Stimulated activated CD8-positive, alpha-beta memory T cell treated with anti-CD3 and anti-CD28 coated beads, Interleukin-7, amount 100 ng/mL, for 48 hours (primary cell): ENCODE measurements at regions not wholly inside any gene's neighbourhood (a gene's known extent, or its start where the extent isn't known, plus 50 kb on each side); places are given as distances from the start of the nearest gene placed in this dataset.
"Not testable (repeated sequence)": the region's sequence is repeated elsewhere in the genome, so short reads cannot be mapped to it uniquely, and the experiment has no call there.

Experiments
- DNase-seq, 2 donors: peaks; one replicate each; pipeline ENCODE4 v3.0.0-alpha.2; 2020; ENCODE audit warnings: low read depth in 1 of 2; ENCODE audit errors: extremely low read depth in 1 of 2

DNA sequence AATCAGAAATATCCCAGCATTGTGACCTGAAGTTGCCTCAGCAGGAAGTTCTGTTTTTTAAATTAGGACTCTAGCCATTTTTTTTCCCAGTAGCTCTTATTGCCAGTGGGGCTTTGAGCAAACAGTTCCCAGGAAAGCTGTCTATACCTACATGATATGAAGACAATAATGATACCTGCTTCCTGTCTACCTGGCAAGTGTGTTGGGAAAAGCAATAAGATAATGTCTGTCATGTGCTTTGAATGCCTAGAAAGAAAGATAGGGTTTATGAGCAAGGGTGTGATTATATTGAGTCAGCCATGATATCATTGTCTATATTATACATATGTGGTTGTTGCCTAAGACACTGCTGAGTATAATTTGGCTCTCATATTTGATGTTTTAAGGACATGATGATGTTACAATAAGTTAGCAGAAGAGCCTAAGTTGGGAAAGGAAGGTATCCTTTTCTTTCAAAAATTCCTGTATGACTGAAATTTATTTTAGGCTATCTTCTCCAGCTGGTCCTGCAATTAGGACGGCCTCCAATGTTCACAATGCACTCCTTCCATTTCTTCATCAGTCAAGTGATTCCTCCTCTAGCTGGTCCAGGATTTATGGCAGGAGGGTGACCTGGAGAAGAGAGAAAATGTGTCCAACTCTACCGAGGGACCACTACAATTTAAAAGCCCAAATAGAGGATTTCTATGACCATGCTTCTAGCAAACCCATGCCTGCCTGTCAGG is 99.6 kb upstream of the CDC42BPA start:
- DNase-seq = no peak

DNA sequence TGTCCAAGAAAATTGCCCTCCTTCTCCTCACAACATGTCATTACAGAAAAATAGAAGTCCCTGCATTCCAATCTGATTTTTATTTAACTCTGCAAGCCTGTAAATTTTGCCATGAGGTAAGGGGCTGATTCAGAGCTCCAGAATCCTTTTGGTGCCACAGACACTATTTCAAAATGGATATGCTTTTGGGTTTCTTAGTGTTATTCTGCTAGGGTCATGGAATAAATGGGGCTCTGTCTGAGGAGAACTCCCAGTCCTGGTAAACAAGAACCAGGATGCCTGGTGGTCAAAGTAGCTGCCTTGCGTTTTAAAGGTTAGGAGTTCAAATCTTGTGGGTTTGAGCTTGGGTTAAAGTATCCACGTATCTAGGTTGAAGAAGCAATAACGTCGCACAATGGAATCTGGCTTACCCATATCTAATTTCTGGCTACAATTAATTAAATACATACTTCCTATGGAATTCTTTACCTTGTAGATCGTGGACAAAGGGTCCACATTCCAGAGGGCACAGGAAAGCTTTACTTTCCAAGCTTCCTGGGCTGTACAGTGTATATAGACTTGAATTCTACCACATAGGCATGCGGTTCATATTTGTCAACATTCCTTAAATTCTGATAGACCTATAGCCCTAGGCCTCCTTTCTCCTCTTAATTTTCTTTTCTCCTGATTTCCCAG is 98.0 kb upstream of the CDC42BPA start:
- DNase-seq = no peak

DNA sequence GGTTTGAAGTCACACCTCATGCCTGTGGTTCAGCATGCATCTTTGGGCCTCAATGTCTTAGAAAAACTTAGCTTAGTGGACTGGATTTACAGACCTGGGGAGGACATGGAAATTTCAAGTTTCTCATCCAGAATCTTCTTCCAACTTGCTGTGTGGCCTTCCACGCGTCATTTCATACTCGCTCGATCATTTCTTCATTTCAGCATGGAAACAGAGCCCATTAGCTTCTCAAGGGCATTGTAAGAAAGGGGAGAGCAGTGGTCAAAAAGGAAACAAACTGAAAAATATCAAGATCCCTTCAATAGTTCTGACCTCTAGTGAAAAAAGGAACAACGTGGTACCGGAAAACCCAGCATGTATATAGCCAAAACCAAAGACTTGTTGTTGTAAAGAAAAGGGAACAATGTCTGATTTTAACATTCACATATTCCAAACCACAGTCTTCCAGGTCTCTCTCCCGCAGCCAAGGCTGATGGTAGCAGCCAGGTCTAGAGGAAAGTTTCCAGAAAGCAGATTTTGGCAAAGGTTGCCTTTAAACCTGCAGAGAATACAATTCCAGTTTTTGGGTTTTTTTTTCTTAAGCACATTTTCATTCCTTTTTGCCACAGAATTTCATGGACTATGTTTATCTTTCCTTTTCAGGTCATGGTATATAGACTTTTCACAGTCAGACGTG is 97.0 kb upstream of the CDC42BPA start:
- no peak for DNase-seq

DNA sequence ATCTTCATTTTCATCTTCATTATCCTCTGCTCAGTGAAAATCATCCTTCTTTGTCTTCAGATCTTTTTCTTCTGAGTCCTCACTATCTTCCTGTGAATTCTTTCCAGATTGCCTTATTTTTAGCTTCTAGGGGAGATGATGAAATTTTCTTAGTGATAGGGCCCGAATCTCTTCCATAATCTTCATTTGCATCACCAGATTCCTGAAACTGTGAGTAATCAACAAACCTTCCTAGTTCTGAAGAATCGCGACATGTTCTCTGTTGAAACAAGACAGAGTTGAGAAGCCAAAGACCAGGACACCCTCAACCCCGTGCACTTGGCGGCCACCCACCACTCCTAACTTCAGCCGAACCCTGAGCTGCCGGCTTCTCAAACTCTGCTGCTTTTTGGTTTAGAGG is 92.8 kb upstream of the CDC42BPA start:
- no peak for DNase-seq

DNA sequence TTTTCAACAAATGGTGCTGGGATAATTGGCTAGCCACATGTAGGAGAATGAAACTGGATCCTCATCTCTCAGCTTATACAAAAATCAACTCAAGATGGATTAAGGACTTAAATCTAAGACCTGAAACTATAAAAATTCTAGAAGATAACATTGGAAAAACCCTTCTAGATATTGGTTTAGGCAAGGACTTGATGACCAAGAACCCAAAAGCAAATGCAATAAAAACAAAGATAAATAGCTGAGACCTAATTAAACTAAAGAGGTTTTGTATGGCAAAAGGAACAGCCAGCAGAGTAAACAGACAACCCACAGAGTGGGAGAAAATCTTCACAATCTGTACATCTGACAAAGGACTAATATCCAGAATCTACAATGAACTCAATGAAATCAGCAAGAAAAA is 88.0 kb upstream of the CDC42BPA start:
- DNase-seq = not testable (repeated sequence)

DNA sequence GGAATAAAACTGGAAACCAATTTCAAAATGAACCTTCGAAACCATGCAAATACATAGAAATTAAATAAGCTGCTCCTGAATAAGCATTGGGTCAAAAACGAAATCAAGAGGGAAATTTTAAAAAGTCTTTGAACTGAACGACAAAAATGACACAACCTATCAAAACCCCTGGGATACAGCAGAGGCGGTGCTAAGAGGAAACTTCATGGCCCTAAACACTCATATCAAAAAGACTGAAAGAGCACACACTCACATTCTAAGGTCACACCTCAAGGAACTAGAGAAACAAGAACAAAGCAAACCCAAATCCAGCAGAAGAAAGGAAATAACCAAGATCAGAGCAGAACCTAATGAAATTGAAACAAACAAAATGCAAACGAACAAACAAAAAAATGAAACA is 85.2 kb upstream of the CDC42BPA start:
- no peak for DNase-seq

DNA sequence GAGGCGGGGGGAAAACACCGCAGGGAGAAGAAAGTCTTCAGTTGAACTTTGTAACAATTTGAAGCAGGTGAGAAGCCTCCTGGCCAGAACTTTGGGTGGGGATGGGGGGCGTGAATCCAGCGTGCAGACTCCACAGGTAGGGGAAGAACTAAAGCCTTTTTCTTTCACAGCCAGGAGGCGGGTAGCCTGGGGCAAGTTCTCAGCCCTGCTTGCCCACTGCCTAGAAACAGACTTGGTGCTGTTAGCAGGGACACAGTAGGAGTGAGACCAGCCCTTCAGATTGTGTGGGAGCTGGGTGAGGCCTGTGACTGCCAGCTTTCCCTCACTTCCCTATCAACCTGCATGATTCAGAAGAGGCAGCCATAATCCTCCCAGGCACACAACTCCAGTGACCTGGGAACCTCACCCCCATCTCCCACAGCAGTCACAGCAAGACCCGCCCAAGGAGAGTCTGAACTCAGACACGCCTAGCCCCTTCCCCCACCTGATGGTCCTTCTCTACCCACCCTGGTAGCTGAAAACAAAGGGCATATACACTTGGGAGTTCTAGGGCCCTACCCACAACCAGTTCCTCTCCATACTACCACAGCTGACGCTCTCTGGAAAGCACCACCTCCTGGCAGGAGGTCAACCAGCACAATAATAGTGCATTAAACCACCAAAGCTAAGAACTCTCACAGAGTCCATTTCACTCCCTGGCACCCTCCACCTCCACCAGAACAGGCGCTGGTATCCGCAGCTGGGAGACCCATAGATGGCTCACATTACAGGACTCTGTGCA is 83.5 kb upstream of the CDC42BPA start:
- no peak for DNase-seq

DNA sequence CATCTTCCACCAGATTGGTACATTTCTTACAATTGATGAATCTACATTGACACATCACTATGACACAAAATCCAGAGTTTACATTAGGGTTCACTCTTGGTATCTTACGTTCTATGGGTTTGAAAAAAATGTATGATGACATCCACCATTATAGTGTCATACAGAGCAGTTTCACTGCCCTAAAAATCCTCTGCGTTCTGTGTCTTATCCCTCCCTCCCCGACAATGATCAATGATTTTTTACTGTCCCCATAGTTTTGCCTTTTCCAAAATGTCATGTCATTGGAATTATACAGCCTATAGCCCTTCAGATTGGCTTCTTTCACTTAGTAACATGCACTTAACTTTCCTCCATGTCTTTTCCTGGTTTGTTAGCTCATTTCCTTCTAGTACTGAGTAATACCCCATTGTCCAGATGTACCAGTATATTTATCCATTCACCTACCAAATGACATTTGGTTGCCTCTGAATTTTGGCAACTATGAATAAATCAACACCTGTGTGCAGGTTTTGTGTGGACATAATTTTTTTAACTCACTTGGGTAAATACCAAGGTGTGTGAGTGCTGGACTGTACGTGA is 80.9 kb upstream of the CDC42BPA start:
- no peak for DNase-seq

DNA sequence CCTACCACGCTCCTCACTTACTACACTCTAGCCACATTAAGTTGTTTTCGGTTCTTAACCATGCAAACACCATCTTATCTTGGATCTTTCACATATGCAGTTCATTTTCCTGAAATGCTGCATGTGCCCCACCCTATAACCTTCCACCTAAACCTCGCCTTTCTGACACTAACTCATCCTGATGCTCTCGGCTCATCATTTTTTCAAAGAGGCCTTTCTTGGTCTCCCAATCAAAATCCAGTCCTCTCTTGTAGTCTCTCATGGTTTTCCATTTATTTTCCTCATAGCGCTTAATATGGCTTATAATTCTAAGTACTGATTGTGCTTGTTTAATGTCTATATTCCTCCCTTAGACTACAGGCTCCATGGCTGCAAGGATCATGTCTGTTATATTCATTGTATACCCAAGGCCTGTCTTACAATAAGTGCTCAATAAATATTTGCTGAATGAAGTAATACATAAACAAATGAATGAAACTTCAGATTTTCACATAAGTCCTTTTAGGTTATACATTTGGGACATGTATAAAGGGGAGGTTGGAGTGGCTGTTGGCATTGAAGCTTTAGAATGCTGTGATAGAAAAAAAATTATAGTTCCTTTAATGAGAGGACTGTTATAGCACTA is 79.2 kb upstream of the CDC42BPA start:
- DNase-seq = no peak

DNA sequence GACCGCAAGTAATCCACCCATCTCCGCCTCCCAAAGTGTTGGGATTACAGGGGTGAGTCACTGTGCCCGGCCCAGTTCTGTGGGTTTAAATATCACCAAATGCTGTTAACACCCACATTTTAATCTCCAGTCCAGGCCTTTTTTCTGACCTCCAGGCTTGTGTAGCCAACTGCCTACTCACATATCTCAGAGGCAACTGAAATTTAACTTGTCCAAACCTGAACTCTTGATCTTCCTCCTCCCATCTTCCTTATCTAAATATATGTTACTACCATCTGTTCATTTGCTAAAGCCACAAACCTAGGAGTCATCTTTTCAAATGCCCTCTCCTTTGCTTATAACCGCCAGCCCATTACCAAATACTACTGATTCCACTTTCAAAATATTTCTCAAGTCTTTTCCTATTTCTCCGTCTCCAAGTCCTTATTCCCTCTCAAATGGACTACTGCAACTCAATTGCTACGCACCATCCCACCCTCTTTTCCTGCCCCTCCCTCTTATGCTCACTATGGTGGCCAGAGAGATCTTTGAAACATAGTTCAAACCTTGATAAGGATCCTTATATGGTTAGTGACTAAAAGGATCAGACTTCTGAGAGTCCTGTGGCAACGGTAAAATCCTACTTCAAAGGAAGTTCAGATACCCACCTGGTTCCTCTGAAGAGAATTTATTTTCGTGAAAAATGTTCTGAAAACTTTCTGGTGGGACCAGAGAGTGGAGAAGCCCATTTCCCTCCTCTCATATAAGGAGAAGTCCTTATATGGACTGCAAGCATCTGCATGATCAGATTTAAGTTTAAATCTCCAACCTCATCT is 78.5 kb upstream of the CDC42BPA start:
- DNase-seq = no peak

DNA sequence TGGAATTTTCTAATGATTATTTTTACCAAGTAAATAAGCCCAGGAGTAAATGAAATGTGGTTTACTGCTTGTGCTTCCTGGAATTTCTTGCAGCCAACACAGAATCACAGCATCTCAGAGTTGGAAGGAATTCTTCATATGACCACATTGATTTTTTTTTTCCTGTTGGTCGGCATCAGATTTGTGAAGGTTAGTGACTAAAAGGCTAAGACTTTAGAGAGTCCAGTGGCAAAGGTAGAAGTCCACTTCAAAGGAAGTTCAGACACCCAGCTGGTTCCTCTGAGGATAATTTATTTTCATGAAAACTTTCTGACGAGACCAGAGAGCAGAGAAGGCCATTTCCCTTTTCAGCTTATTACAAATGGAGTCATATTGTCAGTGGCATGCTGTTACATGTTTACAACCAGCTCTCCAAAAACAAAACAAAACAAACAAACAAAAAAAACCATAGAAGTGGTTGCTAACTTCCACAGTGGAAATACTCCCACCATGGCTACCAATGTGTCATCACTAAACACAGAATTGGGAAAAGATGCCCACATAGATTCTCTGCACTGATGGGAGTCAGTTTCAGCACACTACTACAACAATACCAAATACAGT is 77.2 kb upstream of the CDC42BPA start:
- DNase-seq = no peak

DNA sequence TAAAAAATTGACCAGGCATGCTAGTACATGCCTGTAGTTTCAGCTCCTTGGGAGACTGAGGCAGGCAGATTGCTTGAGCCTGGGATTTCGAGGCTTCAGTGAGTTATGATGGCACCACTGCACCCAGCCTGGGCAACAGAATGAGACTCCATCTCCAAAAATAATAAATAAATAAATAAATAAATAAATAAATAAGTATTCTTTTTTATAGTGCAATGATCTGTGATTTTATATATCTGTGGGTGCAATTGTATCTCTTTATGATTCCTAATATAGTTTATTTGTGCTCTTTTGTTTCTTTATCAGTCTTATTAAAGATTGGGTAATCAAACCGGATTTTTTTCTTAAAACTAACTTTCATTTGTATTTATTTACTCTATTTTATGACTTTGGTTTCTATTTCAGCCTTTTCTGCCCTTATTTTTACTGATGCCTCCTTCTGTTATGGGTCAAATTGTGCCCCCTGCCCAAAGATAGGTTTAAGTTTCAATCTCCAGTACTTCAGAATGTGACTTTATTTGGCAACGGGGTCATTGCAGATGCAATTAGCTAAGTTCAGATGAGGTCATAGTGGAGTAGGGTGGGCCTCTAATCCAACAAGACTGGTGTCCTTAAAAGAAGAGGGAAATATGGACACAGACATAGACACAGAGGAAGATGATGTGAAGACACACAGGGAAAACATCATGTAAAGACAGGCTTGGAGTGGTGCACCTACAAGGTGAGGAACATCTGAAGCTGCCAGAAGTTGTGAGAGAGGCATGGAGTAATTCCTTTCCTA is 74.9 kb upstream of the CDC42BPA start:
- DNase-seq = no peak

DNA sequence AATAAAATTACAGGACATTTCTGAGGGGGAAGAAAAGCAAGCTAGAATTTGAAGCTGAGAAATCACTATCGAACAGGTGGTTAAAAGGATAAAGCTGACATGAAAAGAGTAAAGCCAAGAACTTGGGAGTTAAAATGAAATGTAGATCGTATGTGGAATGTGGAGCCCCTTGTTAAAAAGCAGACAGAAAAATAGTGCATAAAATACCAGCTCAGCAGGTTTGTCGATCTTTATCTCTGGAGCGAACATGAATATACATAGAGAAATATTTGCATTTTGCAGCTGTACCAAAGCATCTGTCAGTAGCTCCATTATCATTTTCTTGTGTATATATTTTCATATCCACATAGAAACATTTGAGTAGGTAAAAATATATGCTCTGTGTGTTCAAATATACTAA is 73.6 kb upstream of the CDC42BPA start:
- DNase-seq = no peak

DNA sequence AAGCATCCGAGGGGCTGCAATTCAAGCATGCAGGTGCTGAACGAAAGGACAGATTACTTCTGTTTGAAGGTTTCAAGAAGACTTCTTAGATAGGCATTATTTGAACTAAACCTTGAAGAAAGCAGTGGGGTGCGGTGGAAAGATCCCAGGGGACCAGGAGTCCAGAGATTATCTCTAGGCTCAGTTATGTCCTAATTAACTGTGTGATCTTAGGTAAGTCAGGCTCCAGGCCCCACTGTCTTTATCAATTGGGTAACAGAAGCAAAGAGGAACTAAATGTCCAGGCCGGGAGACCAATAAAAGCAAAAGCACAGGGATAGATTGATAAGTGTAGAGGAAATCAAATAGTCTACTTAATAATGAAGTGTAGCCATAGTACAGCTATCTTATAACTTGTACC is 72.9 kb upstream of the CDC42BPA start:
- no peak for DNase-seq

DNA sequence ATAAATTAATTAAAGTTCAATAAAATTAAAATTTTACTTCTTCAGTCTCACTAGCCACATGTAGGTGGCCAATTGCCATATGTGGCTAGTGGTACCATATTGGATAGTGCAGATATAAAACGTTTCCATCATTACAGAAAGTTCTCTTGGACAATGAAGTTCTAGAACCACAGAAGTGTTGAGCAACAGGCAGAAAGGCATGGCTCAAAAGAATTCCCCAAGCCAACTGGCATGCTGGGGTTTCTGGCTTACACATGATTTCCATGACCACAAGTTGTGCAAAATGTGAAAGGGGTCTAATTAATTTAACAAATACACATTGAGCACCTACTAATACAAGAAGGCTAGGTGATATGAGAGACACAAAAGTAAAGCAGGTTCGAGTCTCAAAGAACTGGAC is 72.2 kb upstream of the CDC42BPA start:
- no peak for DNase-seq

DNA sequence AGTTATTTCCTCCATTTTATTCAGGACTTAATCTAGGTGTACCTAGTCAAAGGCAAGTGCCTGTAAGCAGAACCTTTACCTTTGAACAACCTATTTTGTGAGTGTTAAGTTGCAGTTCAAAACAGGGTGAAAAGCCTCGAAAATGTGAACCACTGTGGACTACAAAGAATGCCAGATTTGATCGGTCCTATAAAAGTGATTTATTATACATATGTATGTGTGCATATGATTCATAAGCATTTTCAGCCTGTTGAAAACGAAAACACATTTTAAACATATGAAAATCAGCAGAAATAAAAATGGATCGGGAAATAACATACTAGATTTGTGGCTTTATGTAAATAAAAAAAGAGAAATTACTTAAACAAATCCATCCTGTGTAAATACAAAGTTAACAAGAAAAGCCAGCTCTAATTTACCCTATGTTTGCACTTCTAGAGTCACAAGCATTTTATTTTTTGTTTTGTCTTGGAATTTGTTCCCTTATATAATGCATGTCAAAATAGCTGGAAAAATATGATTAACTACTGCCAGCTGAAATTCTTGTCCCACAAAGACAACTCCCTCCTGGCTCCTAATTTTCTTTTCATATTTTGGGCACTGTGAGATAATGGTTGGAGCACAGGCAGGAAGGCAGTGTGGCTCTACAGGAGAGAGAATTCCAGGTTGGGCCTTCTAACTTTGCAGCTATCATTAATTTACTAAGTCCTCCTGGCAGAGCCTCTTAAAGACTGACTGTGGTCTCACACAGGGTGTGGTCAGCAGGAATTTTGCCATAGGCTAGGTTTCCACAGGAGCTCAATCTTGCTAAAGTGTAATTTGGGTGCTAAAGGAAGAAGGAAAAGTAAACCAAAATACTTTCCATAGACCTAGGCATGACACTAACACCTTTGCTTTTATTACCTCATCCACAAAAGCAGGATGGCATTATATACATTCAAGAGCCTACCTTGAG is 70.2 kb upstream of the CDC42BPA start:
- DNase-seq = no peak

DNA sequence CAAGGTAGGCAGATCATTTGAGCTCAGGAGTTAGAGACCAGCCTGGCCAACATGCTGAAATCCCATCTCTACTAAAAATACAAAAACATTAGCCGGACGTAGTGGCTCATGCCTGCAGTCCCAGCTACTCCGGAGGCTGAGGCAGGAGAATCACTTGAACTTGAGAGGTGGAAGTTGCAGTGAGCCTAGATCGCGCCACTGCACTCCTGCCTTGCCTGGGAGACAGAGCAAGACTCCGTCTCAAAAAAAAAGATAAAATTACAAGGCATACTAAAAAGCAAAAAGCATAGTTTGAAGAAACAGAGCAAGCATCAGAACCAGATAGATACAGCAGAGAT is 61.2 kb upstream of the CDC42BPA start:
- DNase-seq = no peak
